GM10266 (cell line): ENCODE measurements at regions not wholly inside any gene's neighbourhood (a gene's known extent, or its start where the extent isn't known, plus 50 kb on each side); places are given as distances from the start of the nearest gene placed in this dataset.

ENCODE experiments used
- DNase-seq: peaks from one replicate; pipeline ENCODE4 v3.0.0; 2012; ENCODE audit errors: extremely low spot score
- TF ChIP-seq, protein P1 (sequence below): IDR thresholded peaks from 2 replicates; pipeline ENCODE4 v1.5.1; 2012; ENCODE audit warnings: mild to moderate bottlenecking, low read depth; ENCODE audit not compliant: control insufficient read depth, insufficient read depth; ENCODE audit errors: missing control alignments

DNA sequence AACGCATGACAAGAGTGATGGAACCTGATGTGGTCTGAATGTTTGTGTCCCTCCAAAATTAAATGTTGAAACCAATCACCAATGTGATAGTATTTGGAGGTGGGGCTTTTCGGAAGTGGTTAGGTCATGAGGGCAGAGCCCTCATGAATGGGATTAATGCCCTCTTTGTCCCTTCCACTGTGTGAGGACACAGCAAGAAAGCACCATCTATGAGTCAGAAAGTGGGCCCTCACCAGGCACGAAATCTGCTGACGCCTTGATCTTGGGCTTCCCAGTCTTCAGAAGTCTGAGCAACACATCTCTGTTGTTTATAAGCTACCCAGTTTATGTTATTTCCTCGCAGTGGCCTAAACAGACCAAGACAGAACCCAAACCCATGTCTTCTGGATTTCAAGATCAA lies 244.0 kb upstream of the JAG1 start:
- TF ChIP-seq, protein P1, sequence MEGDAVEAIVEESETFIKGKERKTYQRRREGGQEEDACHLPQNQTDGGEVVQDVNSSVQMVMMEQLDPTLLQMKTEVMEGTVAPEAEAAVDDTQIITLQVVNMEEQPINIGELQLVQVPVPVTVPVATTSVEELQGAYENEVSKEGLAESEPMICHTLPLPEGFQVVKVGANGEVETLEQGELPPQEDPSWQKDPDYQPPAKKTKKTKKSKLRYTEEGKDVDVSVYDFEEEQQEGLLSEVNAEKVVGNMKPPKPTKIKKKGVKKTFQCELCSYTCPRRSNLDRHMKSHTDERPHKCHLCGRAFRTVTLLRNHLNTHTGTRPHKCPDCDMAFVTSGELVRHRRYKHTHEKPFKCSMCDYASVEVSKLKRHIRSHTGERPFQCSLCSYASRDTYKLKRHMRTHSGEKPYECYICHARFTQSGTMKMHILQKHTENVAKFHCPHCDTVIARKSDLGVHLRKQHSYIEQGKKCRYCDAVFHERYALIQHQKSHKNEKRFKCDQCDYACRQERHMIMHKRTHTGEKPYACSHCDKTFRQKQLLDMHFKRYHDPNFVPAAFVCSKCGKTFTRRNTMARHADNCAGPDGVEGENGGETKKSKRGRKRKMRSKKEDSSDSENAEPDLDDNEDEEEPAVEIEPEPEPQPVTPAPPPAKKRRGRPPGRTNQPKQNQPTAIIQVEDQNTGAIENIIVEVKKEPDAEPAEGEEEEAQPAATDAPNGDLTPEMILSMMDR: no peak

DNA sequence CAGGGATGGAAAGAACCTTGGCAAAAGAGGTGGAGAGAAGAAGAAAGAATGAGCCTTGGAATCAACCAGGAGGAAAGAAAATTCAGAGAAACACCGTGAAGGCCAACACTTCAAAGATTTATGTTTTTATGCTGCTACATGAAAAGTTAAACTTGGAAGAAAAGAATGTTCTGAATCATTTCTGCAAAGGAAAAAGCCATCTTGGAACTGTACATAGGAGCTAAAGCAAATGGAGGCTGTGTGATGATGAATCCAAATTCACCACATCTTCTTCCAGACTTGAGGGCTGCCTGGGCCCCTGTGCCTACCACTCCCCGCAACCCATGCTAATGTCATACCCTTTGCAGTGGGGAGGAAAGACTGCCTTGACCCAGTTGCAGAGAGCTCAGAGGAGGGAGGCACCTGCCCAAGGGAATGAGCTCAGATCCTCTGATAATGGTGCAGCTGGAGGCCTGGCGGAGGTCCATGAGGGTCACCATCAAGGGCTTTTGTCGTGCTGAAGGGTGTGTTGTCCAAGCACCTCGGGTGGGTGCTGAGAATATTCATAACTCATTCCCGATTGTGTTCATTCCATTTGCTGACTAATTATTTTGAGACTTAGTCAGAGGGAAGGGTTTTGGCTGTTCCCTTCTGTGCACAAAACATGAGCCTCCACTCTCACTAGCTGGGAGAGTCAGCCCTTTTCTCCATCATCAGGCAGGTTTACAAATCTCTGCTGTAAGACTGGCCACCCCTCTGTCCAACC lies 245.8 kb upstream of the JAG1 start:
- no peak for DNase-seq

More for the DNA sequence above, 244.0 kb upstream of the JAG1 start:
- no peak for DNase-seq

DNA sequence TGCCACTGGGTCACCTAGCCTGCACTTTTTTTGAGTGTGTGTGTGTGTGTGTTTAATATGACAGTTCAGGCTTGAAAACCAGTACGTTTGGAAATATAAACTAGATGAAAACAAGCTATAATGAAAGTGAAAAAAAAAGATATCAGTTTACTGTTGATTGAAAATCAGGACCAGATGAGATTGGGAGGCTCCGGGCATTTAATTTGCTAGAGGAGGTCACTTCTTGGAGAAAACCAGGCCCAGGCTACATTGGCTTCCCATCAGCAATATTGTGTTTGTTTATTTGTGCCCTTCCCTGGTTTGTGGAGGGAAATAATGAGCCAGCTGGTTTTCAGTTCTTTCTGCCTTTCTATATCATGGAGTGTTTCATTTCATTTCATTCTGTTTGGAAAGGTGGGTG lies 246.6 kb upstream of the JAG1 start:
- TF ChIP-seq, protein P1: no peak
- no peak for DNase-seq

More for the DNA sequence above, 245.8 kb upstream of the JAG1 start:
- TF ChIP-seq, protein P1: no peak

DNA sequence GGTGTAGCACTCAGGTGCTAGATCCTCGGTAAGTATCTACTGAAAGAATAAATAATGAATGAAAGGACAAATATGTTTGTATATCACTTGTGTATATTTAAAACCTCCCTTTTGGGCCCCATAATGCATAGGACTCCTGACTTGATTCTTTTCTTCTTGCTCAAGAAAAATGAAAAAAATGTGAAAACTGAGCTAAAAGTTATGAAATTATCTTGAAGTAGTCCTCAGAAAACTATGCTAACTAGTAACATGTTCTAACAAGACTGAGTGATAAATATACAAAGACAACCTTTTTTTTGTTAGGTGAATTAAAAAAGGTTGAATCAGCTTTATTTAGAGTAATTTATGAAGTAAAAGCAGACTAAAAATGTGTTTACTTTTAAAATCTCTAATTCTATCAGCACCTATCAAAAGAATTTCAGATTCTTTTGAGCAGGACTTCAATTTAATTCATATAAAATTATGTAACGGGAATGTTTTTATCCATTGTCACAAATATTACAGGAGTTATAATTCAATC lies 247.8 kb upstream of the JAG1 start:
- TF ChIP-seq, protein P1: no peak
- no peak for DNase-seq

DNA sequence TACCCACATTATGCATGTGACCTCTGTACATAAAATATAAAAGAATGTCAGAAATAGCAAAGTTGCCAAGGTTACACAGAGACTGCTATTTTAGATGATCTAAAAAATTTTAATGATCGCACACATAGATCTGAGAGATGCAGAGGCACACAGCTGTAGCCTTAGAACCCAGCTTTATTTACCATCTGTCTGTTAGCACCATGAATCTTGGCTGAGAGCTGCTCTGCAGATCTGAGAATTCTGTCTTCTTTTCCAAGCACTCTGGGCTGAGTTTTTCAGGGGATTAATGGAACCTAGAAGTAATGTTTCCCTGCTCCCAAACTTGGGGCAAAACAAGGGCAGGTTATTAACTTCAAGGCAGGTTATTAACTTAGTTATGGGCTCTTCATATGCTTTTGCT lies 248.7 kb upstream of the JAG1 start:
- DNase-seq: no peak
- TF ChIP-seq, protein P1: no peak

DNA sequence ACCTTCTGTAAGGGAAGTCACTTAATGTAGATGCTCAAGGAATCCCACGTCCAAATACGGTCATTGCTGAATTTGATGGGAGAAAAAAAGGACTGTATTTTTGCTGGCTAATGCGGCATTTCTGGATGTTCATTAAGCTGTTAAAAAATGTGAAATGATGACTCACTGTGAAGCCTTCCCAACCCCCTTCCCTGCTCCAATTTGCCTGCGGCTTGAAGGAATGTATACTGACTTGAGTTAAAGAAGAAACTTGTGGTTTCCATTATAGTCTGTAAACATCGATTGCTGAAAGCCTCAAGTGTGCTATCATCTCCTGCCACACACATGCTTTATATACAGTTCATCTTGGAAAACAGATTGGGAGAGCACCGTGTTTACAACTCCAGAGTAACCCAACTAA lies 249.1 kb upstream of the JAG1 start:
- TF ChIP-seq, protein P1: no peak
- DNase-seq: no peak

DNA sequence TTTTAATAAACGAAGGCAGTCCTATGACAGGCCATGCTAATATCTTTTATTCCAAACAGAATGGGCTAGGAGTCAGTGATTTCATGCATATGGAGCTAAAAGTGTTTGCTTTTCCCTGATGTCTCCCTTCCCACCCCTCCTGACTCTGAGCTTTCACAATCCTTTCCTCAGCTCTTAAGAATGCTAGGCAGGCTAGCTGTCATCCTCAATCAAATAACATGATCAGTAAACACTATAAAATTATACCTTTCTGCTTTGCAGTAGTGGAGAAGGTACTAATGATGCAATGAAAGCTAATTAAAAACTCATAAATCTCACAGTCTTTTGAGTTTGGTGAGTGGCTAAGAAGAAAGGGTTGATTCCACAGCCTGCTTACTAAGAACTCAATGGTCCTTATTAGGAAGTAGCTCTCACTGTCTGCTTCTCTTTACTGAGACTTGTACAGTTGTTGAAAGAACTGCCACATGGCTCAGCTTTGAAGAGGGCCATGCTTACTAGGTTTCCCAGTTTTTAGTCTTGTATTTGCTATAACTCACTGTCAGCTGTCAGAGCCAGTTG lies 250.9 kb upstream of the JAG1 start:
- DNase-seq: no peak
- TF ChIP-seq, protein P1: no peak
